Caco-2 (cell line): ENCODE measurements at regions not wholly inside any gene's neighbourhood (a gene's known extent, or its start where the extent isn't known, plus 50 kb on each side); places are given as distances from the start of the nearest gene placed in this dataset.

Experiments
- BruUV-seq: library from RNA; stranded (reverse); fragments of 400-500 nt; replicated peaks from 2 replicates; lab custom pipeline; 2021; lab: Mats Ljungman, UMichigan
- CTCF ChIA-PET: fragments of 300-600 bp; sonication (Branson Sonifier 250); formaldehyde crosslinking; loops from one replicate; lab custom pipeline; 2022; ENCODE audit warnings: antibody characterized with exemption; lab: Charles Lee
- POLR2A ChIA-PET: fragments of 300-600 bp; sonication (Branson Sonifier 250); formaldehyde crosslinking; loops from one replicate; lab custom pipeline; 2022; ENCODE audit warnings: antibody characterized with exemption; lab: Charles Lee
- DNase-seq, 2 experiments: peaks; one replicate each; pipeline versions ENCODE4 v3.0.0 to v3.0.0-alpha.2; 2020 to 2022
- H3K27me3 ChIP-seq: replicated peaks from 2 replicates; pipeline ENCODE4 v1.6.0; 2011; ENCODE audit warnings: low read length; ENCODE audit not compliant: control insufficient read depth, insufficient read depth
- H3K36me3 ChIP-seq: 2 replicates; pipeline ENCODE4 v1.5.1; 2011; ENCODE audit warnings: low read length; ENCODE audit not compliant: control insufficient read depth, insufficient read depth
- H3K4me1 ChIP-seq: fragments of 250-450 bp; sonication (Bioruptor Pico); 2 replicates; pipeline ENCODE4 v1.5.1; 2020; ENCODE audit warnings: mild to moderate bottlenecking
- H3K4me3 ChIP-seq: 2 replicates; pipeline ENCODE4 v1.5.1; 2011; ENCODE audit warnings: low read depth, mild to moderate bottlenecking, control low read depth, low read length
- H3K9me3 ChIP-seq: fragments of 250-450 bp; sonication (Bioruptor Pico); 2 replicates; pipeline ENCODE4 v1.5.1; 2020; ENCODE audit warnings: mild to moderate bottlenecking, moderate library complexity
- H3K27ac Mint-ChIP-seq: one replicate; pipeline ENCODE4 v1.8.0; 2022; ENCODE audit warnings: mixed read lengths; ENCODE audit not compliant: unreplicated experiment
- H3K27me3 Mint-ChIP-seq: one replicate; pipeline ENCODE4 v1.8.0; 2022; ENCODE audit warnings: mixed read lengths; ENCODE audit not compliant: insufficient read depth, unreplicated experiment
- H3K36me3 Mint-ChIP-seq: one replicate; pipeline ENCODE4 v1.8.0; 2022; ENCODE audit warnings: mild to moderate bottlenecking, mixed read lengths; ENCODE audit not compliant: insufficient read depth, unreplicated experiment
- H3K4me1 Mint-ChIP-seq: one replicate; pipeline ENCODE4 v1.8.0; 2022; ENCODE audit warnings: low read depth, mixed read lengths; ENCODE audit not compliant: unreplicated experiment
- H3K4me3 Mint-ChIP-seq: one replicate; pipeline ENCODE4 v1.8.0; 2022; ENCODE audit warnings: mild to moderate bottlenecking, moderate library complexity, mixed read lengths; ENCODE audit not compliant: unreplicated experiment
- H3K9me3 Mint-ChIP-seq: one replicate; pipeline ENCODE4 v1.8.0; 2022; ENCODE audit warnings: mixed read lengths; ENCODE audit not compliant: unreplicated experiment
- intact Hi-C: fragments of 100-400 bp; cut with micrococcal nuclease; formaldehyde crosslinking; loops from one replicate; pipeline ENCODE4 v1.10.0; 2022; ENCODE audit not compliant: unreplicated experiment
- TF ChIP-seq, protein P1 (sequence below), 2 experiments: fragments of 200-600 bp in 1 of 2; IDR thresholded peaks; 1 replicate in 1 of 2; 2 replicates in 1 of 2; pipeline versions ENCODE4 v1.5.1 to v1.8.0; 2011 to 2022; ENCODE audit warnings: antibody characterized with exemption in 1 of 2, control low read depth in 1 of 2, inconsistent platforms in 1 of 2, low read depth in 1 of 2, low read length in 1 of 2, mild to moderate bottlenecking in 1 of 2, moderate library complexity in 1 of 2; ENCODE audit not compliant: insufficient read depth in 1 of 2, severe bottlenecking in 1 of 2, unreplicated experiment in 1 of 2

- H3K27me3 Mint-ChIP-seq: no peaks in the 10 kb centered on the region
- no peak overlapping the region for H3K4me3 Mint-ChIP-seq
- no peak for DNase-seq
- peaks cover 11% of the 10 kb centered on the region for H3K4me1 ChIP-seq
- no peaks in the 10 kb centered on the region for H3K9me3 ChIP-seq
- peaks cover 6% of the 10 kb centered on the region for H3K36me3 Mint-ChIP-seq
- peaks cover 26% of the 10 kb centered on the region for H3K4me1 Mint-ChIP-seq
- H3K4me3 ChIP-seq: no peak overlapping the region
- intact Hi-C loops: no loop called here
- no peak overlapping the region for H3K27ac Mint-ChIP-seq
- TF ChIP-seq, protein P1, sequence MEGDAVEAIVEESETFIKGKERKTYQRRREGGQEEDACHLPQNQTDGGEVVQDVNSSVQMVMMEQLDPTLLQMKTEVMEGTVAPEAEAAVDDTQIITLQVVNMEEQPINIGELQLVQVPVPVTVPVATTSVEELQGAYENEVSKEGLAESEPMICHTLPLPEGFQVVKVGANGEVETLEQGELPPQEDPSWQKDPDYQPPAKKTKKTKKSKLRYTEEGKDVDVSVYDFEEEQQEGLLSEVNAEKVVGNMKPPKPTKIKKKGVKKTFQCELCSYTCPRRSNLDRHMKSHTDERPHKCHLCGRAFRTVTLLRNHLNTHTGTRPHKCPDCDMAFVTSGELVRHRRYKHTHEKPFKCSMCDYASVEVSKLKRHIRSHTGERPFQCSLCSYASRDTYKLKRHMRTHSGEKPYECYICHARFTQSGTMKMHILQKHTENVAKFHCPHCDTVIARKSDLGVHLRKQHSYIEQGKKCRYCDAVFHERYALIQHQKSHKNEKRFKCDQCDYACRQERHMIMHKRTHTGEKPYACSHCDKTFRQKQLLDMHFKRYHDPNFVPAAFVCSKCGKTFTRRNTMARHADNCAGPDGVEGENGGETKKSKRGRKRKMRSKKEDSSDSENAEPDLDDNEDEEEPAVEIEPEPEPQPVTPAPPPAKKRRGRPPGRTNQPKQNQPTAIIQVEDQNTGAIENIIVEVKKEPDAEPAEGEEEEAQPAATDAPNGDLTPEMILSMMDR (IDR thresholded peaks at IDR 0.05; ENCODE audit: insufficient read depth in 1 of 2, low read depth in 1 of 2, low read length in 1 of 2, severe bottlenecking in 1 of 2, unreplicated experiment in 1 of 2): no peak
- no TSS peak for BruUV-seq
- H3K36me3 ChIP-seq: no peaks in the 10 kb centered on the region
- ChIA-PET POLR2A (interaction anchor here (0.6 kb wide), 1 partner anchor 21 kb away, joined by 4 read pairs; no protein-coding TSS in a partner anchor), CTCF (interaction anchor here (0.5 kb wide), 1 partner anchor 305 kb away, joined by 4 read pairs; no protein-coding TSS in a partner anchor)
- H3K9me3 Mint-ChIP-seq: no peaks in the 10 kb centered on the region
- H3K27me3 ChIP-seq: no peaks in the 10 kb centered on the region
These were observed 260.9 kb downstream of the BMP4 start for GRCh38 chr14:53695692-53696214.

DNA sequence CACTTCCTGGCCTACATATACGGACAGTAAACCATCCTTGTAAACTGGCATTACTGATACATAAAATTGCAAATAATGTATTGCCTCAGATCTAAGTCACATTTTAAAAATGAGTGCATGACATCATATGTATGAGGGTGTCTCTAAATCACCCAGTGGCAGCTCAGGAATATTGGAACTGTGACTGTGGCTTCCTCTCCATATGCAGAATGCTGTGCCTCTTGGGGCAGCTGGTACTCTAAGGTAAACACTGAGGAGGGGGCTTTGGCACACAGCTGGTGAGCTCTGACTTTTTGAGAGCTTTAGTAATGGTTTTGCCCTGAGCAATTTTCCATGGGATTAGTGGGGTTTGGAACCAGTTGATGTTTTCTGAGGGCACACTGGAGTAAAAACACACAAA is 263.7 kb downstream of the BMP4 start:
- peaks cover 4% of the 10 kb centered on the region; the same call in 1 of the 2 replicates for H3K4me1 ChIP-seq
- Mint-ChIP-seq H3K36me3 (no peaks in the 10 kb centered on the region), H3K9me3 (no peaks in the 10 kb centered on the region), H3K4me1 (peaks cover 11% of the 10 kb centered on the region), H3K4me3 (no peak overlapping the region), H3K27me3 (no peaks in the 10 kb centered on the region), H3K27ac (no peak overlapping the region)
- H3K4me3 ChIP-seq: no peak overlapping the region
- ChIA-PET POLR2A (no interaction called here), CTCF (no interaction called here)
- BruUV-seq: no TSS peak
- no peak for DNase-seq
- no peaks in the 10 kb centered on the region for H3K9me3 ChIP-seq
- TF ChIP-seq, protein P1 (IDR thresholded peaks at IDR 0.05; ENCODE audit: insufficient read depth in 1 of 2, low read depth in 1 of 2, low read length in 1 of 2, severe bottlenecking in 1 of 2, unreplicated experiment in 1 of 2): no peak
- no peaks in the 10 kb centered on the region for H3K27me3 ChIP-seq
- no peaks in the 10 kb centered on the region for H3K36me3 ChIP-seq
- intact Hi-C loops: no loop called here

DNA sequence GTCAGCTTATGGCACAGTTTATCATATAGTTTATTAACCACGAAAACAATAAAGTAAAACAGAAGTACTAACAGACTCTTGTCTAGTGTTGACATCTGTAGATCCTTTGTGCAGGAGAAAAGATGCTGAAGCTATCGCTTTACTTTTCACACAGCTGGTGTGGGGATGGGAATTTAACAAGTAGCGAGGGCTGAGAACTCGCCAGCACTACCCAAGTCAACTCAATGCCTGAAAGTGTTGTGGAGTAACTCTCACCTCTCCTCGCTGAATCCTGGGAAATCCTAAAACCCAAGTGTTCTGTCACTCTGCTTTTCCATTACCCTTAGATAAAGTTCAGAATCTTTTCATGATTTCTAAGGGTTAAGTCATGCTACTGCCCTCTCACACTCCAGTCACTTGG is 264.2 kb downstream of the BMP4 start:
- TF ChIP-seq, protein P1 (IDR thresholded peaks at IDR 0.05; ENCODE audit: insufficient read depth in 1 of 2, low read depth in 1 of 2, low read length in 1 of 2, severe bottlenecking in 1 of 2, unreplicated experiment in 1 of 2): no peak
- peaks cover 4% of the 10 kb centered on the region; the same call in 1 of the 2 replicates for H3K4me1 ChIP-seq
- H3K36me3 Mint-ChIP-seq: no peaks in the 10 kb centered on the region
- H3K27me3 Mint-ChIP-seq: no peaks in the 10 kb centered on the region
- no peaks in the 10 kb centered on the region for H3K9me3 ChIP-seq
- intact Hi-C loops: no loop called here
- CTCF ChIA-PET: no interaction called here
- no TSS peak for BruUV-seq
- no peaks in the 10 kb centered on the region for H3K36me3 ChIP-seq
- DNase-seq: no peak
- H3K4me3 ChIP-seq: no peak overlapping the region
- H3K9me3 Mint-ChIP-seq: no peaks in the 10 kb centered on the region
- POLR2A ChIA-PET: no interaction called here
- no peak overlapping the region for H3K27ac Mint-ChIP-seq
- H3K4me3 Mint-ChIP-seq: no peak overlapping the region
- peaks cover 8% of the 10 kb centered on the region for H3K4me1 Mint-ChIP-seq
- no peaks in the 10 kb centered on the region for H3K27me3 ChIP-seq
